ENCODE measurements at regions not wholly inside any gene's neighbourhood (a gene's known extent, or its start where the extent isn't known, plus 50 kb on each side); places are given as distances from the start of the nearest gene placed in this dataset.

DNA sequence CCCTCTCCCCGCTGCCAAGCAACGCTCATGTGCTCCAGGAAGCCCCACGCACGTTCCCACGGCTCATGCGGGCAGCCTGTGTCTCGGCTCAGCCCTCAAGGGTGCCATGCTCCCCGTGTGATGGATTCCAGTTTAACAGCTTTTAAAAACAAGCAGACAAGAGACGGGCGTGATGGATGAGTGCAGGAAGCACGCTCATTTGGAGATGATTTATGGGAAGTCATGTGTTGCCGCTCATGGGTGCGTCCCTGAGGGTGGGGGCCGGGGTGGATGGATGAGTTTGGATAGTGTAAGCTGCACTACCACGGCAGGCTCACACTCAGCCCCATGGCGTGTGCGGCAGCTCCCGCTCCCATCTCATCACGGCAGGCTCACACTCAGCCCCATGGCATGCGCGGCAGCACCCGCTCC is 132.8 kb downstream of the RBFOX3 start:
- no peaks in the 10 kb centered on the region for H3K79me2 ChIP-seq (ENCODE audit: control insufficient read depth, insufficient read depth, low read length)
- H3K27ac ChIP-seq (ENCODE audit: control insufficient read depth, insufficient read depth, low read length): no peak overlapping the region
- H3K4me2 ChIP-seq (ENCODE audit: control insufficient read depth, extremely low read depth, insufficient read depth, low read depth, low read length): no peak overlapping the region
- H3K27me3 ChIP-seq (ENCODE audit: control insufficient read depth, extremely low read depth, insufficient read depth, low read length): peaks cover 35% of the 10 kb centered on the region
- TF ChIP-seq EZH2 (IDR thresholded peaks at IDR 0.05; ENCODE audit: low read length): no peak
- TF ChIP-seq, protein P1, sequence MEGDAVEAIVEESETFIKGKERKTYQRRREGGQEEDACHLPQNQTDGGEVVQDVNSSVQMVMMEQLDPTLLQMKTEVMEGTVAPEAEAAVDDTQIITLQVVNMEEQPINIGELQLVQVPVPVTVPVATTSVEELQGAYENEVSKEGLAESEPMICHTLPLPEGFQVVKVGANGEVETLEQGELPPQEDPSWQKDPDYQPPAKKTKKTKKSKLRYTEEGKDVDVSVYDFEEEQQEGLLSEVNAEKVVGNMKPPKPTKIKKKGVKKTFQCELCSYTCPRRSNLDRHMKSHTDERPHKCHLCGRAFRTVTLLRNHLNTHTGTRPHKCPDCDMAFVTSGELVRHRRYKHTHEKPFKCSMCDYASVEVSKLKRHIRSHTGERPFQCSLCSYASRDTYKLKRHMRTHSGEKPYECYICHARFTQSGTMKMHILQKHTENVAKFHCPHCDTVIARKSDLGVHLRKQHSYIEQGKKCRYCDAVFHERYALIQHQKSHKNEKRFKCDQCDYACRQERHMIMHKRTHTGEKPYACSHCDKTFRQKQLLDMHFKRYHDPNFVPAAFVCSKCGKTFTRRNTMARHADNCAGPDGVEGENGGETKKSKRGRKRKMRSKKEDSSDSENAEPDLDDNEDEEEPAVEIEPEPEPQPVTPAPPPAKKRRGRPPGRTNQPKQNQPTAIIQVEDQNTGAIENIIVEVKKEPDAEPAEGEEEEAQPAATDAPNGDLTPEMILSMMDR (optimal IDR thresholded peaks at IDR 0.05 in 1 of 3, IDR thresholded peaks at IDR 0.05 in 1 of 3, conservative IDR thresholded peaks at IDR 0.05 in 1 of 3; ENCODE audit: extremely low read depth in 1 of 3, insufficient read depth in 2 of 3, low read length in 3 of 3): no peak
- H4K20me1 ChIP-seq (ENCODE audit: control insufficient read depth, extremely low read depth, insufficient read depth, low read length): no peaks in the 10 kb centered on the region
- dilution Hi-C loops (cut with MboI; ENCODE audit: extremely low pct_ligation_motif_present, low sequenced_read_pairs): no loop called here
- H3K36me3 ChIP-seq (ENCODE audit: control insufficient read depth in 2 of 2, extremely low read depth in 1 of 2, insufficient read depth in 2 of 2, low read length in 2 of 2): no peaks in the 10 kb centered on the region
- no peak for DNase-seq (ENCODE audit: low read depth, low spot score)
- H3K9ac ChIP-seq (ENCODE audit: control insufficient read depth, extremely low read depth, insufficient read depth, low read length): no peak overlapping the region
- no peaks in the 10 kb centered on the region for H3K4me1 ChIP-seq (ENCODE audit: control insufficient read depth, extremely low read depth, insufficient read depth, low read length)
- no peaks in the 10 kb centered on the region for H3K9me3 ChIP-seq (ENCODE audit: control insufficient read depth, low read depth, low read length)
- no peak for FAIRE-seq
- H2AFZ ChIP-seq (ENCODE audit: control insufficient read depth, low read length): no peak overlapping the region
- no peak overlapping the region for H3K4me3 ChIP-seq (ENCODE audit: control insufficient read depth in 2 of 3, extremely low read depth in 1 of 3, insufficient read depth in 2 of 3, low read depth in 1 of 3, low read length in 3 of 3)
- H3K9me1 ChIP-seq (ENCODE audit: control insufficient read depth, extremely low read depth, insufficient read depth, low read length): no peaks in the 10 kb centered on the region

DNA sequence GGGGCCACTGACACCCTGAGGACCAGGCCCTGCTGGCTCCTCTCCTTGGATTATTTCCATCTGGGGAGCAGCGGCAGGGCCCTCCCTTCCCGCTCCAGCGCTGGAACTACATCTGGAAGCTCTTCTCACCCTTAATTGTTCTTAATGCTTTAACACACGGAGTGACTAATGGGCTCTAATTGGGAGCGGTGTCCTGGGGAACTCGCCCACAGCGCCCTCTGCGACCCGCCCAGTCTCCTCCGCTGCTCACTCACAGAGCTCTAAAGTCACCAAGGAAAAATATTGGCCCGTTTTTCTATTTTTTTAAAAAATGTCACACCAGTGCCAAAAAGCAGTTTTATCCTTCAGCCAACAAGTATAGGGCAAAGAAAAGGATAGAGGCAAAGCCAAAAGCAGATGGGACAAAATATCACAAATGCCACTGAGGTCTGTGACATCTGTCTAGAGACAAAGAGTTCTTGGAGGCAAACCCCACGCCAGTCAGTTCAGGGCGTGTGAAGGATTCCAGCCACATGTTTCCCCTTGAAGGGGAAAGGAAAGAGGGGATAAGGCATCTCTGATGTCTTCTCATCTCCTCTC is 134.7 kb downstream of the RBFOX3 start:
- Histone ChIP-seq H3K4me3 (ENCODE audit: control insufficient read depth in 2 of 3, extremely low read depth in 1 of 3, insufficient read depth in 2 of 3, low read depth in 1 of 3, low read length in 3 of 3) (no peak overlapping the region), H3K4me2 (ENCODE audit: control insufficient read depth, extremely low read depth, insufficient read depth, low read depth, low read length) (no peak overlapping the region), H3K9me1 (ENCODE audit: control insufficient read depth, extremely low read depth, insufficient read depth, low read length) (no peaks in the 10 kb centered on the region), H2AFZ (ENCODE audit: control insufficient read depth, low read length) (no peak overlapping the region), H3K36me3 (ENCODE audit: control insufficient read depth in 2 of 2, extremely low read depth in 1 of 2, insufficient read depth in 2 of 2, low read length in 2 of 2) (no peaks in the 10 kb centered on the region), H3K4me1 (ENCODE audit: control insufficient read depth, extremely low read depth, insufficient read depth, low read length) (no peaks in the 10 kb centered on the region), H3K79me2 (ENCODE audit: control insufficient read depth, insufficient read depth, low read length) (no peaks in the 10 kb centered on the region), H3K9ac (ENCODE audit: control insufficient read depth, extremely low read depth, insufficient read depth, low read length) (no peak overlapping the region), H3K27ac (ENCODE audit: control insufficient read depth, insufficient read depth, low read length) (no peak overlapping the region), H4K20me1 (ENCODE audit: control insufficient read depth, extremely low read depth, insufficient read depth, low read length) (no peaks in the 10 kb centered on the region), H3K27me3 (ENCODE audit: control insufficient read depth, extremely low read depth, insufficient read depth, low read length) (peaks cover 38% of the 10 kb centered on the region), H3K9me3 (ENCODE audit: control insufficient read depth, low read depth, low read length) (no peaks in the 10 kb centered on the region)
- DNase-seq (ENCODE audit: low read depth, low spot score): no peak
- TF ChIP-seq EZH2 (IDR thresholded peaks at IDR 0.05; ENCODE audit: low read length): no peak
- TF ChIP-seq, protein P1 (optimal IDR thresholded peaks at IDR 0.05 in 1 of 3, IDR thresholded peaks at IDR 0.05 in 1 of 3, conservative IDR thresholded peaks at IDR 0.05 in 1 of 3; ENCODE audit: extremely low read depth in 1 of 3, insufficient read depth in 2 of 3, low read length in 3 of 3): no peak
- dilution Hi-C loops (cut with MboI; ENCODE audit: extremely low pct_ligation_motif_present, low sequenced_read_pairs): no loop called here
- FAIRE-seq: no peak

Measured in keratinocyte (primary cell).